Spleen (tissue), 7 donors: ENCODE measurements at regions not wholly inside any gene's neighbourhood (a gene's known extent, or its start where the extent isn't known, plus 50 kb on each side); places are given as distances from the start of the nearest gene placed in this dataset.

Experiments
- CTCF ChIP-seq, 11 experiments: fragments of 200-600 bp in 7 of 11; fragments of 450-650 bp in 4 of 11; sonication (generic) in 4 of 11; IDR thresholded peaks in 8 of 11; conservative IDR thresholded peaks in 3 of 11; 1 replicate in 7 of 11; 2 replicates in 4 of 11; pipeline versions ENCODE4 v1.4.0 to v1.8.0; 2016 to 2021; ENCODE audit warnings: antibody characterized with exemption in 11 of 11, inconsistent platforms in 4 of 11, mild to moderate bottlenecking in 1 of 11
- POLR2A ChIP-seq, 3 donors: fragments of 450-650 bp; IDR thresholded peaks; one replicate each; pipeline ENCODE4 v1.5.1; 2017; ENCODE audit warnings: antibody characterized with exemption in 3 of 3, mild to moderate bottlenecking in 1 of 3
- donor health status: DM: no; HTN: no; CAD: no; lungs with moderate emphysema.
- donor health status: DM: no; HTN: no; CAD: no.
- donor health status: DM: no; HTN: no; CAD: no.

- TF ChIP-seq CTCF (IDR thresholded peaks at IDR 0.05 in 8 of 11, conservative IDR thresholded peaks at IDR 0.05 in 3 of 11): no peak
- TF ChIP-seq POLR2A (IDR thresholded peaks at IDR 0.05): no peak
Observed at GRCh38 chr9:32709871-32710270, 73.5 kb upstream of the TMEM215 start.
